ENCODE measurements at regions not wholly inside any gene's neighbourhood (a gene's known extent, or its start where the extent isn't known, plus 50 kb on each side); places are given as distances from the start of the nearest gene placed in this dataset.

- DNase-seq: no peak
Observed at GRCh38 chr2:2399396-2399795, 68.3 kb upstream of the MYT1L start.

- no peak for DNase-seq
Observed at GRCh38 chr2:2392332-2392731, 61.3 kb upstream of the MYT1L start.

- DNase-seq: no peak
Observed at GRCh38 chr2:2389215-2389614, 58.1 kb upstream of the MYT1L start.

All from NCI-H1092 (cell line).